ENCODE measurements at regions not wholly inside any gene's neighbourhood (a gene's known extent, or its start where the extent isn't known, plus 50 kb on each side); places are given as distances from the start of the nearest gene placed in this dataset.

DNA sequence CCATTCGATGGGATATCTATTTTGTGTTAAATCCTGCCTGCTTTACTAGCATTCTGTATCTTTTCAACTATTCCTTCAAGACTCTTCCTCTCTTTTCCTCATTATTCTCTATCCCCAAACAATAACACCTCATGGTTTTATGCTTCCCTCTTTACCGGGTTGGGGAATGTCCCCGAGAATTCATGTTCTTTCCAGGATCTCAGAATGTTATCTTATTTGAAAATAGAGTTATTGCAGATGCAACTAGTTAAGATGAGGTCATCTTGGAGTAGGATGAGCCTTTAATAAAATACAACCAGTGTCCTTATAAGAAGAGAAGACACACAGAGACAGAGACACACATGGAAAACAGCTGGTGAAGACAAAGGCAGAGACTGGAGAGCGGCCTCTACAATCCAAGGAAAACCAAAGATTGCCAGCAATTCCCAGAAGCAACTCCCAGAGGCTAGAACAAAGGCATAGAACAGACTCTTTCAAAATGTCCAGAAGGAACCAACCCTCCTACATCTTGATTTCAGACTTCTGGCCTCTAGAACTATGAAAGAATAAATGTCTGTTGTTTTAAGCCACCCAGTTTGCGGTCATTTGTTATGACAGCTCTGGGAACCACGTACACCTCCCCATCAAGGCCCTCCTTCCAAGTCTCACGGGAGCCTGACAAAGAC, 126.8 kb upstream of the TNFAIP3 start:
- DNase-seq (no peak), ATAC-seq (ENCODE audit: low FRiP score) (no peak)
- Histone ChIP-seq H3K9me3 (ENCODE audit: control insufficient read depth, low read length) (no peaks in the 10 kb centered on the region), H3K27me3 (ENCODE audit: control insufficient read depth in 1 of 2, insufficient read depth in 2 of 2, low read length in 1 of 2) (no peaks in the 10 kb centered on the region), H3K4me3 (ENCODE audit: low read length in 2 of 2) (no peak overlapping the region), H3K4me1 (ENCODE audit: control insufficient read depth in 1 of 2, insufficient read depth in 2 of 2, low read length in 2 of 2) (no peaks in the 10 kb centered on the region), H3K27ac (ENCODE audit: low read depth in 1 of 2, low read length in 2 of 2) (no peak overlapping the region), H3K36me3 (ENCODE audit: control insufficient read depth in 1 of 2, insufficient read depth in 2 of 2, low read length in 1 of 2) (no peaks in the 10 kb centered on the region)
- intact Hi-C loops (cut with DNase I) = no loop called here
- WGBS, 2 donors = 79 to 81% methylated on average over 7 of the region's 7 CpGs

DNA sequence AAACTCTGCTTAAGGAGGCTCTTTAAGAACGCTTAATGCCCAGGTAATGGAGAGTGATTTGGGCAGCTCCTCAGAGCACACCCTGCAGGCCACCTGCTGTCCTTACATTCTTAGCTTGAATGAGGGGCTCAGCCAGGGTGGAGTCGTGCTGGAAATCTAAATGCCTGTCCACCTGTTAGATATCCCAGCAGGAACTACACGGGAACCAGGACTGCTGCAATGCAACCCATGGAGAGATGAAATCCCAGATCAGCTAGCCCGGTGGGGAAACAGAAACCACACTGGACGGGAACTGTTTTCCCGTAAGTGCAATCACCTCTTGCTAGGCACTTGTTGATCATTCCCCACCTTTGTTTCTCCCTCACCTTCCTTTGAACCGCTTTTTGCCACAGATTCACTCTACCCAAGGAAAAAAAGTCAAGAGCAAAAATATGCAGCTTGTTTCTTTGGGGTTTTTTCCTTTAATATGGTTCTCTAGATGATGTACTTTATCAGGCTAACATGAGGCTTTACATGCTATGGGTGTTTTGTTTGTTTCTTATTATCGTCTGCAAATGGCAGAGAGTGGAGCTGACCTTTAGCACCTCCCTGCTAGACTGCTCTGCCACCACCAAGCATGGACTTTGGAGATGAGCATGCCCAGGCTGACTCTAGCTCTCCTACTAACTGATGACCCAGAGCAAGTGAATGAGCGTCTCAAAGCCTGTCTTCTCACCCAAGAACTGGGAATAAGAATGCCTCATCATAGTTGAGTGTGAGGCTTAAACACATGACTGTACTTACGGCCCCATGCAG, 125.9 kb upstream of the TNFAIP3 start:
- H3K36me3 ChIP-seq (ENCODE audit: control insufficient read depth in 1 of 2, insufficient read depth in 2 of 2, low read length in 1 of 2) = no peaks in the 10 kb centered on the region
- DNase-seq = no peak
- H3K27ac ChIP-seq (ENCODE audit: low read depth in 1 of 2, low read length in 2 of 2) = no peak overlapping the region
- 81 to 89% methylated on average over 10 of the region's 10 CpGs for WGBS, 2 donors
- ATAC-seq (ENCODE audit: low FRiP score) = no peak
- H3K4me3 ChIP-seq (ENCODE audit: low read length in 2 of 2) = no peak overlapping the region
- no peaks in the 10 kb centered on the region for H3K4me1 ChIP-seq (ENCODE audit: control insufficient read depth in 1 of 2, insufficient read depth in 2 of 2, low read length in 2 of 2)
- no peaks in the 10 kb centered on the region for H3K9me3 ChIP-seq (ENCODE audit: control insufficient read depth, low read length)
- intact Hi-C loops (cut with DNase I) = no loop called here
- no peaks in the 10 kb centered on the region for H3K27me3 ChIP-seq (ENCODE audit: control insufficient read depth in 1 of 2, insufficient read depth in 2 of 2, low read length in 1 of 2)

DNA sequence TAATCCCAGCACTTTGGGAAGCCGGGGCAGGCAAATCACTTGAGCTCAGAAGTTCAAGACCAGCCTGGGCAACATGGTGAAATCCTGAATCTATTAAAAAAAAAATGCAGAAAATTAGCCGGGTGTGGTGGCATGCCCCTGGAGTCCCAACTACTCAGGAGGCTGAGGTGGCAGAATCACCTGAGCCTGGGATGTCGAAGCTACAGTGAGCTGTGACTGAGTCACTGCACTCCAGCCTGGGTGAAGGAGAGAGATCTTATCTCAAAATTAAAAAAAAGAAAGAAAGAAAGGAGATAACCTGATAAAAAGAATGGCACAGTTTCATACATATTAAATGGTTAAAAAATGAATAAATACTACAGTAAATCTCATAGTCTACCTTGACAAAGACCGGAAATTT, 123.6 kb upstream of the TNFAIP3 start:
- H3K9me3 ChIP-seq (ENCODE audit: control insufficient read depth, low read length) = no peaks in the 10 kb centered on the region

DNA sequence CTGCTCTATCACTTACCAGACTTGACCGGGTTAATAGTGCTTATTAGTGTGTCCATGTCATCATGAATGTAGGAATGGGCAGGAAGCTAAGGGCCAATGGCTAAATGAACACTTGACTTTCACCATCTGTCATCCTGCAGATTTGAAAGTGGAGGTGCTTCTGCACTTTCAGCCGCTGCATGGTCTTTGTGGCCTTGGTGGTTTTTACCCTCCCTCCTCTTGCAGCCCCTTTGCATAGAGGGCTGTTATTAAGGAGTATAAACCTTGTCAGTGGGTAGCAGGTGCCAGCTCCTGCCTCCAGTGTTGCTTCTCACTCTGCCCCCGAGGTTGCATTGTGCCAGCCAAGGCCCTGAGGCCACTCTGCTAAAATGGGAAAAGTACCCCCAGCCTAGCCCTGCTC, 122.2 kb upstream of the TNFAIP3 start:
- no peak for DNase-seq
- no peak overlapping the region for H3K4me3 ChIP-seq (ENCODE audit: low read length in 2 of 2)
- H3K4me1 ChIP-seq (ENCODE audit: control insufficient read depth in 1 of 2, insufficient read depth in 2 of 2, low read length in 2 of 2) = no peaks in the 10 kb centered on the region
- no peaks in the 10 kb centered on the region for H3K27me3 ChIP-seq (ENCODE audit: control insufficient read depth in 1 of 2, insufficient read depth in 2 of 2, low read length in 1 of 2)
- 89 to 95% methylated on average over 3 of the region's 3 CpGs for WGBS, 2 donors
- intact Hi-C loops (cut with DNase I) = no loop called here
- H3K9me3 ChIP-seq (ENCODE audit: control insufficient read depth, low read length) = no peaks in the 10 kb centered on the region
- H3K27ac ChIP-seq (ENCODE audit: low read depth in 1 of 2, low read length in 2 of 2) = no peak overlapping the region
- no peaks in the 10 kb centered on the region for H3K36me3 ChIP-seq (ENCODE audit: control insufficient read depth in 1 of 2, insufficient read depth in 2 of 2, low read length in 1 of 2)
- ATAC-seq (ENCODE audit: low FRiP score) = no peak

More for the DNA sequence above, 123.6 kb upstream of the TNFAIP3 start:
- intact Hi-C loops (cut with DNase I) = no loop called here
- no peaks in the 10 kb centered on the region for H3K36me3 ChIP-seq (ENCODE audit: control insufficient read depth in 1 of 2, insufficient read depth in 2 of 2, low read length in 1 of 2)
- DNase-seq = no peak
- 94 to 96% methylated on average over 4 of the region's 4 CpGs for WGBS, 2 donors
- no peak for ATAC-seq (ENCODE audit: low FRiP score)
- no peak overlapping the region for H3K27ac ChIP-seq (ENCODE audit: low read depth in 1 of 2, low read length in 2 of 2)
- no peaks in the 10 kb centered on the region for H3K27me3 ChIP-seq (ENCODE audit: control insufficient read depth in 1 of 2, insufficient read depth in 2 of 2, low read length in 1 of 2)
- no peaks in the 10 kb centered on the region for H3K4me1 ChIP-seq (ENCODE audit: control insufficient read depth in 1 of 2, insufficient read depth in 2 of 2, low read length in 2 of 2)
- no peak overlapping the region for H3K4me3 ChIP-seq (ENCODE audit: low read length in 2 of 2)

DNA sequence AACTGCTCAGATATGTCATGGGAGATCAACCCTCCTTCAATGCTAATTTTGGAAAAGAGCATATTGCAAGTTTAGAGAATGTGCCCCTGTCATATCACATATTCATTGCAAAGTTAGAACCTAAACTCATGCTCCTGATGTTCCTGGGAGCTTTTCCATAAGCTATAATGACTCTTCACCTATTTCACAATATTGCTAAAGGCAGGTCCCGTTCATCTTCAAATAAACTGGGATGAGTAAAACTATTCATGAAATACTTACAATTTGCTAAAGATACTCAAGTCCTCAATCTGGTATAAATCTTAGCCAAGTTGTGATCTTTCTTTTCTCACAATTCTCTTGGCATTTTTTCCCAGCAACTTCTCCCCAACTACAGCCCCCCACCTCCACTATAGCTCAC, 121.7 kb upstream of the TNFAIP3 start:
- Histone ChIP-seq H3K4me3 (ENCODE audit: low read length in 2 of 2) (no peak overlapping the region), H3K9me3 (ENCODE audit: control insufficient read depth, low read length) (no peaks in the 10 kb centered on the region), H3K36me3 (ENCODE audit: control insufficient read depth in 1 of 2, insufficient read depth in 2 of 2, low read length in 1 of 2) (no peaks in the 10 kb centered on the region), H3K27me3 (ENCODE audit: control insufficient read depth in 1 of 2, insufficient read depth in 2 of 2, low read length in 1 of 2) (no peaks in the 10 kb centered on the region), H3K4me1 (ENCODE audit: control insufficient read depth in 1 of 2, insufficient read depth in 2 of 2, low read length in 2 of 2) (no peaks in the 10 kb centered on the region), H3K27ac (ENCODE audit: low read depth in 1 of 2, low read length in 2 of 2) (no peak overlapping the region)
- WGBS, 2 donors = 84 to 94% methylated on average over 1 of the region's 1 CpG
- intact Hi-C loops (cut with DNase I) = no loop called here
- DNase-seq (no peak), ATAC-seq (ENCODE audit: low FRiP score) (no peak)

DNA sequence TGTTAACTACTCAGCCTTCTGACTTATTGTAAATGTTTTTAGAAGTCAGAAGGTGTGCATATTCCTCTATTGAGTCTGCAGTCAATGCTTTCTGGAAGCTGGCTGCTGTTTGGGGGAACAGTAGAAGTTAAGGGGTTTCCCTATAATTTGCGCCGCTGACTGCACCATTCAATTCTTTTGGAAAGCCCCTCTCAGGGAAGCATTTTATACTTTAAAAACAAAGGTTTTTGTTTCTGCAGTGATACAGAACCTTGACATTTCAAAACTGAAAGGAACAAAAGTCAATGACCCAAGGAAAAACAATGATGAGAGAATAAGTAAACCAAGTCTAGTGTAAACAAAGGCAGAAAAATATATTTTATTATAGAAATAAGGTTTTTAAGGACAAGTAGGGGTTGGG, 120.8 kb upstream of the TNFAIP3 start:
- intact Hi-C loops (cut with DNase I) = no loop called here
- no peaks in the 10 kb centered on the region for H3K36me3 ChIP-seq (ENCODE audit: control insufficient read depth in 1 of 2, insufficient read depth in 2 of 2, low read length in 1 of 2)
- no peak overlapping the region for H3K4me3 ChIP-seq (ENCODE audit: low read length in 2 of 2)
- ATAC-seq (ENCODE audit: low FRiP score) (no peak), DNase-seq (no peak)
- no peak overlapping the region for H3K27ac ChIP-seq (ENCODE audit: low read depth in 1 of 2, low read length in 2 of 2)
- 78 to 79% methylated on average over 2 of the region's 2 CpGs for WGBS, 2 donors
- no peaks in the 10 kb centered on the region for H3K4me1 ChIP-seq (ENCODE audit: control insufficient read depth in 1 of 2, insufficient read depth in 2 of 2, low read length in 2 of 2)
- no peaks in the 10 kb centered on the region for H3K9me3 ChIP-seq (ENCODE audit: control insufficient read depth, low read length)
- H3K27me3 ChIP-seq (ENCODE audit: control insufficient read depth in 1 of 2, insufficient read depth in 2 of 2, low read length in 1 of 2) = no peaks in the 10 kb centered on the region

DNA sequence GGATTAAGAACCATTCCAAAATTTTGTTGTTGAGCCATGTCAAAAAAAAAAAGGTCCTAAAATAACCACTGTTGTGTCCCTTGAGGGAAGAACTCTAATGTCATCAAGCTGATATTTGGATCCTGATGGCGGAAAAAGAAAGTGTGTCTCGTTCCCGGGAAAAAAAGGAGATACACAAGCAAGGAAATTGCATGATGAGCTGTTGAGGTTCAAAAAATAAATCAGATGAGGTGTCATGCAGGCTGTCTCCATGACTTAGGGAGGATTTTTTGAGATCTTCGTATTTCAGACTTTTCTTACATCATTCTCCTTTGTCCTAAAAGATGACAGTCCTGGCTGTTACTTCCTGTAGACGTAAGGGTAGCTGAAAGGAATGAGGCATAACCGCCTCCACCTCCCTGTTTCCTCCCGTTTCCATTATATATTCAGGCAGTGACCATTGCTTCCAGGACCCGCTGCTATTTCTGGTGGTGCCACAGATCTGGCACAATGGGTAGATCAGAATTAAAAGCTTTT, 117.3 kb upstream of the TNFAIP3 start:
- Histone ChIP-seq H3K9me3 (ENCODE audit: control insufficient read depth, low read length) (no peaks in the 10 kb centered on the region), H3K27ac (ENCODE audit: low read depth in 1 of 2, low read length in 2 of 2) (no peak overlapping the region), H3K36me3 (ENCODE audit: control insufficient read depth in 1 of 2, insufficient read depth in 2 of 2, low read length in 1 of 2) (no peaks in the 10 kb centered on the region), H3K27me3 (ENCODE audit: control insufficient read depth in 1 of 2, insufficient read depth in 2 of 2, low read length in 1 of 2) (no peaks in the 10 kb centered on the region), H3K4me1 (ENCODE audit: control insufficient read depth in 1 of 2, insufficient read depth in 2 of 2, low read length in 2 of 2) (no peaks in the 10 kb centered on the region), H3K4me3 (ENCODE audit: low read length in 2 of 2) (no peak overlapping the region)
- 34 to 38% methylated on average over 8 of the region's 8 CpGs for WGBS, 2 donors
- DNase-seq (no peak), ATAC-seq (ENCODE audit: low FRiP score) (no peak)
- intact Hi-C loops (cut with DNase I) = no loop called here

DNA sequence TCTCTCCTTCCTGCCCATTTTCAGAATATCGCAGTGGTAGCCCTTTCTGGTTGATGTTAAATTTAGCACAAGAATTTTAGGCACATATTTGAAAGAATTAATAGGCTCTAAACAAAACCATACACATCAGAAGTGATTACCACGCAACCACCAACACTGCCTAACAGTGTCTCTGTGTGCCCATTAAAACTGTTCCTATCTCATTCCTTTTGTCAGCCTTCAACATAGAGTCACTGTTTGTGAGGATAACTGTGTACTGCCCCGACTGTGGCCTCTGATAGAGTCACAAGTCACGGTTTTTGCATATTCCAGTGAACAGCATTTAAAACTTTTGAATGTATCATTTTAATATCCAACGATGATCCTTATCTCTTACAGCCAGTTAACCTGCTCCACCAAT, 116.8 kb upstream of the TNFAIP3 start:
- no peak for DNase-seq
- no peaks in the 10 kb centered on the region for H3K36me3 ChIP-seq (ENCODE audit: control insufficient read depth in 1 of 2, insufficient read depth in 2 of 2, low read length in 1 of 2)
- whole genome bisulfite sequencing, 2 donors = 88 to 91% methylated on average over 5 of the region's 5 CpGs
- no peaks in the 10 kb centered on the region for H3K27me3 ChIP-seq (ENCODE audit: control insufficient read depth in 1 of 2, insufficient read depth in 2 of 2, low read length in 1 of 2)
- intact Hi-C loops (cut with DNase I) = no loop called here
- ATAC-seq (ENCODE audit: low FRiP score) = no peak
- H3K4me1 ChIP-seq (ENCODE audit: control insufficient read depth in 1 of 2, insufficient read depth in 2 of 2, low read length in 2 of 2) = no peaks in the 10 kb centered on the region
- H3K4me3 ChIP-seq (ENCODE audit: low read length in 2 of 2) = no peak overlapping the region
- H3K9me3 ChIP-seq (ENCODE audit: control insufficient read depth, low read length) = no peaks in the 10 kb centered on the region
- H3K27ac ChIP-seq (ENCODE audit: low read depth in 1 of 2, low read length in 2 of 2) = no peak overlapping the region

All from aorta (tissue), 5 donors.